ENCODE measurements at regions not wholly inside any gene's neighbourhood (a gene's known extent, or its start where the extent isn't known, plus 50 kb on each side); places are given as distances from the start of the nearest gene placed in this dataset.
A peak's percentile ranks its signal among the peaks of the same experiment; 100 is the strongest.

DNA sequence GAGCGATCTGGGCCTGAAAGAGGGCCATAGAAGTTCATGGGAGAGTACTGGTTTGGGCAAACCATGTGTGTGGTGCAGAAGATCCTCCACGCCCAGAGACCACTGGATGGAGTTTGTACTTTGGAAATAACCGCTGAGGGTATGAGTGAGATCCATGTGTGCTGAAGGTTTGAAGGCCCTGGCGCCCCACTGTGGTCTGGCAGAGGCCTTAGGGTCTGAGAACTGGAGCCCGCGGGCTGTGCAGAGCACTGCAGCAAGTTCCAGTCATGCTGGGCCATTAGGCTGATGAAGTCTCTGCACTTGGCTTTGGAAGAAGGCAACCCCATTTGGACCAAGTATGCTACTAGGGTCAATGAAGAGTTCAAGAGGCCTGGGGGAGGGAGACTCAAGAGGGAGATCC is 186.4 kb downstream of the BUD13 start:
- Histone ChIP-seq H3K36me3 (no peaks in the 10 kb centered on the region), H3K9me3 (no peaks in the 10 kb centered on the region), H3K4me3 (no peak overlapping the region), H3K4me1 (no peaks in the 10 kb centered on the region), H3K27me3 (peaks cover 0 to 61% (median 0%) of the 10 kb centered on the region in 4 donors), H3K27ac (no peak overlapping the region)
- intact Hi-C loops (cut with DNase I), result no loop called here
- DNase-seq, result no peak
- TF ChIP-seq POLR2A (IDR thresholded peaks at IDR 0.05), result no peak
- TF ChIP-seq, protein P1, sequence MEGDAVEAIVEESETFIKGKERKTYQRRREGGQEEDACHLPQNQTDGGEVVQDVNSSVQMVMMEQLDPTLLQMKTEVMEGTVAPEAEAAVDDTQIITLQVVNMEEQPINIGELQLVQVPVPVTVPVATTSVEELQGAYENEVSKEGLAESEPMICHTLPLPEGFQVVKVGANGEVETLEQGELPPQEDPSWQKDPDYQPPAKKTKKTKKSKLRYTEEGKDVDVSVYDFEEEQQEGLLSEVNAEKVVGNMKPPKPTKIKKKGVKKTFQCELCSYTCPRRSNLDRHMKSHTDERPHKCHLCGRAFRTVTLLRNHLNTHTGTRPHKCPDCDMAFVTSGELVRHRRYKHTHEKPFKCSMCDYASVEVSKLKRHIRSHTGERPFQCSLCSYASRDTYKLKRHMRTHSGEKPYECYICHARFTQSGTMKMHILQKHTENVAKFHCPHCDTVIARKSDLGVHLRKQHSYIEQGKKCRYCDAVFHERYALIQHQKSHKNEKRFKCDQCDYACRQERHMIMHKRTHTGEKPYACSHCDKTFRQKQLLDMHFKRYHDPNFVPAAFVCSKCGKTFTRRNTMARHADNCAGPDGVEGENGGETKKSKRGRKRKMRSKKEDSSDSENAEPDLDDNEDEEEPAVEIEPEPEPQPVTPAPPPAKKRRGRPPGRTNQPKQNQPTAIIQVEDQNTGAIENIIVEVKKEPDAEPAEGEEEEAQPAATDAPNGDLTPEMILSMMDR (IDR thresholded peaks at IDR 0.05), result no peak
- WGBS, 2 donors, result 71 to 76% methylated on average over 5 to 6 of the region's 6 CpGs

DNA sequence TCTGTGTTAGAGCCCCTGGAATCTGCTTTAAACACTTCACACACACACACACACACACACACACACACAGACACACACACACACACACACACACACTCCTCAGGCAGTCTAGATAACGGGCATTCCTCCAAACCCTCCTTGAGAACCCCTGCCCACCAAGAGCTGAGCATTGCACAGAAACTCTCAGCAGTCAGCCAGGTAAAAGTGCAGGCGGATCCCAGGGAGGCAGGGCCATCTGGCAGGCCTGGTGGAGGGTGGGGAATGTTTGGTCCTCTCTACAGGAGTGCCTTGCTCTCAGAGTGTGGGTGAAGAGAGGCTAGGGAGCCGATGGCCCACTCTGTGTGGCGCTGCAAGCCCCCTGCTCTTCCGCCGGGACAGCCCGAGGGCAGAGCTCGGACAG is 190.2 kb downstream of the BUD13 start:
- intact Hi-C loops (cut with DNase I), result no loop called here
- Histone ChIP-seq H3K27me3 (peaks cover 0 to 87% (median 11%) of the 10 kb centered on the region in 4 donors), H3K4me1 (peaks cover 0 to 22% (median 0%) of the 10 kb centered on the region in 3 donors), H3K9me3 (no peaks in the 10 kb centered on the region), H3K36me3 (no peaks in the 10 kb centered on the region), H3K4me3 (no peak overlapping the region), H3K27ac (no peak overlapping the region)
- TF ChIP-seq POLR2A (IDR thresholded peaks at IDR 0.05), result no peak
- TF ChIP-seq, protein P1 (IDR thresholded peaks at IDR 0.05), result no peak
- DNase-seq, result no peak
- WGBS, 2 donors, result 59 to 88% methylated on average over 4 of the region's 8 CpGs

DNA sequence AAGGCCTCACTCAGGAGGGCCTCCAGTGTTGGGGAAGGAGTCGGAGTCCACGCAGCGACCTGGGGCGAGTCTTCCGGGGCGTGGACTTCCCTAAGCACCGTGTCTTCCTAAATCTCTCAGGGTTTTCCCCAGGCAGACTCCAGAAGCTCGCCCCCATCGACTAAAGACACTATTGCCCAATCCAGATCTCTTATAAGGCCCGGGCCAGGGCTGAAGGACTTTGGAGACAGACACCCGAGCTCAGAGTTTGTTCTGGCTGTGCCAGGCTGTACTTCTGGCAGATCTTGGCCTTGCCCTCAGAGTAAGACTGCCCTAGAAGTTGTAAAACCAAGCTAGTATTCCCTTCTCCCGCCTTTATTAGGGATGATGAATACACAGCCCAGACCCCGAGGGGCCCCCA is 191.4 kb downstream of the BUD13 start:
- H3K27me3 ChIP-seq, result peaks cover 0 to 95% (median 11%) of the 10 kb centered on the region in 4 donors
- intact Hi-C loops (cut with DNase I), result no loop called here
- TF ChIP-seq, protein P1 (IDR thresholded peaks at IDR 0.05), result no peak
- TF ChIP-seq POLR2A (IDR thresholded peaks at IDR 0.05), result no peak
- no peaks in the 10 kb centered on the region for H3K9me3 ChIP-seq
- H3K4me3 ChIP-seq, result no peak overlapping the region
- no peak for DNase-seq
- peaks cover 0 to 22% (median 0%) of the 10 kb centered on the region in 3 donors for H3K4me1 ChIP-seq
- no peak overlapping the region for H3K27ac ChIP-seq
- 36 to 60% methylated on average over 1 to 7 of the region's 13 CpGs for WGBS, 2 donors
- H3K36me3 ChIP-seq, result no peaks in the 10 kb centered on the region

DNA sequence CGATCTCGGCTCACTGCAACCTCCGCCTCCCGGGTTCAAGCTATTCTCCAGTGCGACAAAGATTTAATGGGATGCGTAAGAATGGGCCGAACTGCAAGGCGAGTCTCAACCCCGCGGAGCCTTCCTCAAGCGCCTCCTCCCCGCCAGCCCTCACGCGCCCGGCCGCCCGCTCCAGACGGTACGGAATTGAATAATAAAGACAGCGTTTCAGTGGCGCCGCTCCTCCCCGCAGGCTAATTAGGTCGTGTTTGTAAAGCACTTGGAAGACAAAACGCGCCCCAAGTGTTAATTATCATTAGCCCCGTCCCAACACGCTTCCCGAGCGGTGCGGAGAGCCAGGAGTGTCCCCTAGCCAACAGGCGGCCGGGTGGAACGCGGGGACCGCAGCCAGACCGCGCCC is 192.0 kb downstream of the BUD13 start:
- H3K27me3 ChIP-seq, result peaks cover 0 to 92% (median 11%) of the 10 kb centered on the region in 4 donors
- no peak overlapping the region for H3K27ac ChIP-seq
- no peak overlapping the region for H3K4me3 ChIP-seq
- H3K4me1 ChIP-seq, result peaks cover 0 to 22% (median 0%) of the 10 kb centered on the region in 3 donors
- H3K36me3 ChIP-seq, result no peaks in the 10 kb centered on the region
- no peaks in the 10 kb centered on the region for H3K9me3 ChIP-seq
- WGBS, 2 donors, result 3 to 6% methylated on average over 10 to 21 of the region's 38 CpGs
- DNase-seq, result no peak
- intact Hi-C loops (cut with DNase I), result no loop called here
- TF ChIP-seq POLR2A (IDR thresholded peaks at IDR 0.05), result no peak
- TF ChIP-seq, protein P1 (IDR thresholded peaks at IDR 0.05), result no peak

DNA sequence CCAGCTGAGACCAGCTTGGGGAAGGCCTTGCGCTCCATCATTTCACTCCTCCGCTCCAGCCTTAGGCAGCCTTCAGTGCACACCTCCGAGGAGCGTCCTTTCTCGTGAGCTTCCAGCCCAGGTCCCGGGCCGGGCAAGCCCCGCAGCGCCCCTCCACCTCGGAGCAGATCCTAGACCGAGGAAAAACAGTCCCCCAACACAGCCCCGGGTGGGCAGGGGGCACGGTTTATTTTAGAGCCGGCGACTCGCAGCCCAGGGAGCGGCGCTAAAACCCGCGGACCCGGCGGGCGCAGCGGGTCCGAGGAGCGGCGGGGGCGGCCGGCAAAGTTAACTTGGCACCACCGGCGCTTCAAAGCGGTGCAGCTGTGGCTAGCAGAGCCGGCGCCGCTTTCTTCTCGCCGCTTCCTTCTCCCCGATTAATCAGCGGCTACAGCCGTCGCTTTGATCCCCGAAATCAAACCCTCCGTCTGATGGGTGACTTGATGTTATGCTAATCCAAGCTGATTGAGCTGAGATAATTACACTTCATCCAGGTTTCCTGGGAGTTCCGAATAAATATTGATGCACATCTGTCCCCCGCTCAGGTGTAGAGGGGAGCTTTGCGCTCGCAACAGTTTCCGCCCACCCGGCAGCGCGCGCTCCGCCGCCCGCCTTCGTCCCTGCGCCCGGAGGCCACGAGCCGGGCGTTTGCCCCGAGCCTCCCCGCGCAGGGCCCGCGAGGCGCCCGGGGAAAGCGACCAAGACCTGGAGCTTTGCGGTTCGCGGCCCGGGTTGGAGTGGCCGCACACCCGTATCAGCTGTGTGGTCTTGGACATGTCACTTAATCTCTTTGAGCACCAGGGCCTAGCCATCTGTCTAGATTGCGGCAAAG is 192.7 kb downstream of the BUD13 start:
- H3K27me3 ChIP-seq, result peaks cover 0 to 88% (median 11%) of the 10 kb centered on the region in 4 donors
- H3K4me3 ChIP-seq, result peak overlapping the region in 2 of 4 donors; percentile 13 to 29
- intact Hi-C loops (cut with DNase I), result no loop called here
- 5 to 7% methylated on average over 31 to 48 of the region's 76 CpGs for WGBS, 2 donors
- no peak for TF ChIP-seq POLR2A (IDR thresholded peaks at IDR 0.05)
- TF ChIP-seq, protein P1 (IDR thresholded peaks at IDR 0.05), result no peak
- no peaks in the 10 kb centered on the region for H3K9me3 ChIP-seq
- no peaks in the 10 kb centered on the region for H3K36me3 ChIP-seq
- DNase-seq, result no peak
- H3K27ac ChIP-seq, result no peak overlapping the region
- peaks cover 0 to 22% (median 0%) of the 10 kb centered on the region in 3 donors for H3K4me1 ChIP-seq

Data from esophagus squamous epithelium (tissue), 5 donors.